ENCODE measurements at regions not wholly inside any gene's neighbourhood (a gene's known extent, or its start where the extent isn't known, plus 50 kb on each side); places are given as distances from the start of the nearest gene placed in this dataset.

DNA sequence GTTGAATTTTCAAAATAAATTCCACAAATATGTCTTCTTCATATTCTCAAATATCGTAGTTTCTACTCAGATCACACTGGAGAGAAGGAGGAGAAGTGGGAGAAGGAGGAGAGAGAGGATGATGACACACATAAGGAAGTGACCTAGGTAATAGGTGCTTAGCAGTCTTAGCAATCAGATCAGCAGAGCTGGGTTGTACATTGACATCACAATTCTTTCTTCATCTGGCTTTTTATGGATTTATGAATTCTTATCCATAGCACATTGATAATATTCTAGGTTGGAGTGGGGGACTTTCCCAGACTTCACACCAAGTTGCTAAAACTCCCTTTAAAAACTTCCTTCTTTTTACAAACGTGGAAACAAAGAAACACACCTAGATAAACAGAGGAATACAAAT, 86.9 kb downstream of the FGF9 start:
- no peak overlapping the region for H3K4me3 ChIP-seq
- no peaks in the 10 kb centered on the region for H3K36me3 ChIP-seq
- H3K4me1 ChIP-seq (ENCODE audit: control insufficient read depth in 1 of 2, low read depth in 2 of 2) = no peaks in the 10 kb centered on the region
- DNase-seq (ENCODE audit: low spot score) (no peak), ATAC-seq (ENCODE audit: insufficient number of reproducible peaks, low FRiP score, low read depth) (no peak)
- H3K27ac ChIP-seq = no peak overlapping the region
- TF ChIP-seq CTCF (IDR thresholded peaks at IDR 0.05) = no peak
- no peaks in the 10 kb centered on the region for H3K27me3 ChIP-seq (replicated peaks; ENCODE audit: insufficient read depth)
- no peaks in the 10 kb centered on the region for H3K9me3 ChIP-seq

DNA sequence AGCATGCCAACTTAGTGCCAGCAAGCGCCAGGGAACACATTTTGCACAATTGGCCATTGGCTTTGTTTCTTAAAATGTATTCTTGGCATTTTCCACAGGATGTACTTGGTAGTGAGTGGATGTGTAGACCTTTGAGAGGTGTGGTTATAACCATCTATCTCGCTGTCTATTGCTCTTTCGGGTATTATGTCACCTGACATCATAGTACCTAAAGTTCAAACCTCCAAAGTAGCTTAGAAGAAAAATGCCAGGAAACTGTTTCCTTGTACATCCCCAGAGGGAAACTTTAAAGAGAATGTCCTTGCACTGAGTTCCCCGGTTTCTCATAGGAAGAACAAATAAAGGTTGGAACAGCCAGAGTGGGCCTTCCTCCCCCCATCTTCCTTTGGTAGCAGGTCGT, 87.6 kb downstream of the FGF9 start:
- Histone ChIP-seq H3K27me3 (replicated peaks; ENCODE audit: insufficient read depth) (no peaks in the 10 kb centered on the region), H3K36me3 (no peaks in the 10 kb centered on the region), H3K27ac (no peak overlapping the region), H3K4me3 (no peak overlapping the region), H3K4me1 (ENCODE audit: control insufficient read depth in 1 of 2, low read depth in 2 of 2) (no peaks in the 10 kb centered on the region), H3K9me3 (no peaks in the 10 kb centered on the region)
- no peak for ATAC-seq (ENCODE audit: insufficient number of reproducible peaks, low FRiP score, low read depth)
- no peak for TF ChIP-seq CTCF (IDR thresholded peaks at IDR 0.05)
- no peak for DNase-seq (ENCODE audit: low spot score)

- no peak overlapping the region for H3K27ac ChIP-seq
- no peak for ATAC-seq (ENCODE audit: insufficient number of reproducible peaks, low FRiP score, low read depth)
Measured at GRCh38 chr13:21759463-21759862, 88.6 kb downstream of the FGF9 start.

GRCh38 chr13:21759911-21760310, 89.0 kb downstream of the FGF9 start:
- H3K9me3 ChIP-seq = no peaks in the 10 kb centered on the region
- no peaks in the 10 kb centered on the region for H3K4me1 ChIP-seq (ENCODE audit: control insufficient read depth in 1 of 2, low read depth in 2 of 2)
- TF ChIP-seq CTCF (IDR thresholded peaks at IDR 0.05) = no peak
- no peak for ATAC-seq (ENCODE audit: insufficient number of reproducible peaks, low FRiP score, low read depth)
- H3K27ac ChIP-seq = no peak overlapping the region
- no peak overlapping the region for H3K4me3 ChIP-seq
- no peaks in the 10 kb centered on the region for H3K36me3 ChIP-seq
- DNase-seq (ENCODE audit: low spot score) = no peak
- no peaks in the 10 kb centered on the region for H3K27me3 ChIP-seq (replicated peaks; ENCODE audit: insufficient read depth)

More at GRCh38 chr13:21759463-21759862, 88.6 kb downstream of the FGF9 start:
- no peaks in the 10 kb centered on the region for H3K27me3 ChIP-seq (replicated peaks; ENCODE audit: insufficient read depth)
- no peaks in the 10 kb centered on the region for H3K4me1 ChIP-seq (ENCODE audit: control insufficient read depth in 1 of 2, low read depth in 2 of 2)
- no peak for DNase-seq (ENCODE audit: low spot score)
- no peaks in the 10 kb centered on the region for H3K36me3 ChIP-seq
- no peaks in the 10 kb centered on the region for H3K9me3 ChIP-seq
- no peak overlapping the region for H3K4me3 ChIP-seq
- TF ChIP-seq CTCF (IDR thresholded peaks at IDR 0.05) = no peak

DNA sequence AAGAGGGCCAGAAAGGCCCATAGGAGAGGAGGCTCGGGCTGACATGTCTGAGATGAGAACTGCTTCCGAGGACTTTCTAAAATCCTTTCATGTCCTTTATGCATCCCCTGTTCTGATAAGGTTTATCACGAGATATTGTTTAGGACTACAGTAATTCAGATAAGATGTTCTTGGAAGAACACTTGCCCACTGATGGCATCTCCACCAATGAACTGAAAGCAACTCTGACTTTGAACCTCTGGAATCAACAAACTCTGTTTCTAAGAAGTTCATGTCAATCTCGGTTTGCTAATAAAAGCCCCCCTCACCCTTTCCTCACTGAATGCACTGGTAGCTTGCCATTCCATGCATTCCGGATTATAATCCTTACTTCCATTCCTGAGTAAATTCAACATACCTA, 90.9 kb downstream of the FGF9 start:
- no peak for ATAC-seq (ENCODE audit: insufficient number of reproducible peaks, low FRiP score, low read depth)

More for the DNA sequence above, 90.9 kb downstream of the FGF9 start:
- Histone ChIP-seq H3K4me1 (ENCODE audit: control insufficient read depth in 1 of 2, low read depth in 2 of 2) (no peaks in the 10 kb centered on the region), H3K4me3 (no peak overlapping the region), H3K36me3 (no peaks in the 10 kb centered on the region), H3K9me3 (no peaks in the 10 kb centered on the region), H3K27ac (no peak overlapping the region), H3K27me3 (replicated peaks; ENCODE audit: insufficient read depth) (no peaks in the 10 kb centered on the region)
- no peak for TF ChIP-seq CTCF (IDR thresholded peaks at IDR 0.05)
- no peak for DNase-seq (ENCODE audit: low spot score)
